GM12878 (cell line): ENCODE measurements at regions not wholly inside any gene's neighbourhood (a gene's known extent, or its start where the extent isn't known, plus 50 kb on each side); places are given as distances from the start of the nearest gene placed in this dataset.

ENCODE experiments used
- ATAC-seq: fragments of 200-7000 bp; cut with Tn5 transposase; 3 replicates; pipeline ENCODE4 v1.9.1; 2020; ENCODE audit warnings: mild to moderate bottlenecking, moderate library complexity
- BruUV-seq: library from RNA; stranded (reverse); fragments of 400-500 nt; replicated peaks from 2 replicates; lab custom pipeline; 2021; lab: Mats Ljungman, UMichigan
- CTCF ChIA-PET: fragments of 300-600 bp; sonication (Branson Sonifier 250); formaldehyde crosslinking; extraction: SDS; loops from one replicate; lab custom pipeline; 2021; ENCODE audit warnings: inconsistent platforms; lab: Yijun Ruan, JAX
- POLR2A ChIA-PET: fragments of 350-600 bp; formaldehyde crosslinking; extraction: SDS; loops from one replicate; lab custom pipeline; 2021; ENCODE audit warnings: inconsistent platforms; lab: Charles Lee
- RAD21 ChIA-PET: fragments of 300-600 bp; sonication (Branson Sonifier 250); formaldehyde crosslinking; loops from one replicate; lab custom pipeline; 2023; ENCODE audit warnings: antibody characterized with exemption; ENCODE audit not compliant: unreplicated experiment; lab: Charles Lee
- SMC1A ChIA-PET: fragments of 300-600 bp; sonication (Branson Sonifier 250); formaldehyde crosslinking; loops from one replicate; lab custom pipeline; 2023; ENCODE audit not compliant: unreplicated experiment, uncharacterized antibody; lab: Charles Lee
- DNase-seq: peaks from one replicate; pipeline ENCODE4 v3.0.0-alpha.2; 2011; ENCODE audit warnings: low read depth, low spot score
- FAIRE-seq: peaks from 3 replicates; lab custom pipeline; 2011; peaks lifted over from hg19 to GRCh38; lab: Jason Lieb, UNC
- H2AFZ ChIP-seq: 2 replicates; pipeline ENCODE4 v1.6.0; 2011; ENCODE audit warnings: low read depth, low read length, control low read depth; ENCODE audit not compliant: control insufficient read depth
- H3K27ac ChIP-seq: 2 replicates; pipeline ENCODE4 v1.5.1; 2011; ENCODE audit warnings: control low read depth; ENCODE audit not compliant: control insufficient read depth, insufficient read depth
- H3K27me3 ChIP-seq, 2 experiments: replicated peaks in 1 of 2; 2 replicates each; pipeline versions ENCODE4 v1.6.0 to v1.6.1; 2011; ENCODE audit warnings: low read length in 1 of 2; ENCODE audit not compliant: control insufficient read depth in 2 of 2, insufficient read depth in 2 of 2
- H3K36me3 ChIP-seq, 2 experiments: 2 replicates each; pipeline ENCODE4 v1.5.1; 2011; ENCODE audit warnings: low read length in 1 of 2; ENCODE audit not compliant: control insufficient read depth in 2 of 2, insufficient read depth in 2 of 2
- H3K4me1 ChIP-seq: 2 replicates; pipeline ENCODE4 v1.6.1; 2011; ENCODE audit warnings: mild to moderate bottlenecking, low read length, moderate library complexity, mixed read lengths; ENCODE audit not compliant: control insufficient read depth, insufficient read depth
- H3K4me2 ChIP-seq: 2 replicates; pipeline ENCODE4 v1.6.0; 2011; ENCODE audit warnings: control low read depth; ENCODE audit not compliant: control insufficient read depth, insufficient read depth
- H3K4me3 ChIP-seq: fragments of 200-600 bp; sonication (generic); 2 replicates; pipeline ENCODE4 v1.5.1; 2016
- H3K79me2 ChIP-seq: 2 replicates; pipeline ENCODE4 v1.6.0; 2011; ENCODE audit warnings: low read length; ENCODE audit not compliant: control insufficient read depth, insufficient read depth
- H3K9ac ChIP-seq: 2 replicates; pipeline ENCODE4 v1.8.0; 2011; ENCODE audit warnings: low read length, control low read depth, mixed read lengths; ENCODE audit not compliant: control insufficient read depth, insufficient read depth
- H3K9me3 ChIP-seq: replicated peaks from 3 replicates; pipeline ENCODE4 v1.5.1; 2011; ENCODE audit warnings: mild to moderate bottlenecking, low read length; ENCODE audit not compliant: control insufficient read depth, insufficient read depth
- H4K20me1 ChIP-seq: 2 replicates; pipeline ENCODE4 v1.6.0; 2011; ENCODE audit not compliant: control insufficient read depth, insufficient read depth
- BCL11A ChIP-seq: IDR thresholded peaks from 2 replicates; pipeline ENCODE4 v1.6.1; 2011; ENCODE audit warnings: low read depth, low read length
- DPF2 ChIP-seq: fragments of 450-650 bp; IDR thresholded peaks from 2 replicates; pipeline ENCODE4 v1.6.1; 2017; ENCODE audit warnings: mild to moderate bottlenecking
- FOS ChIP-seq: IDR thresholded peaks from 3 replicates; pipeline ENCODE4 v1.6.1; 2011; ENCODE audit warnings: borderline replicate concordance; ENCODE audit not compliant: insufficient read length; ENCODE audit errors: extremely low read depth
- MTA3 ChIP-seq: IDR thresholded peaks from 2 replicates; pipeline ENCODE4 v1.6.1; 2012; ENCODE audit warnings: low read length, inconsistent platforms, borderline replicate concordance
- NFYA ChIP-seq: IDR thresholded peaks from 2 replicates; pipeline ENCODE4 v1.6.1; 2011; ENCODE audit warnings: low read depth, mild to moderate bottlenecking, low read length, improper control_type of control experiment, borderline replicate concordance
- PAX5 ChIP-seq: IDR thresholded peaks from 2 replicates; pipeline ENCODE4 v1.6.1; 2011; ENCODE audit warnings: low read depth, low read length, borderline replicate concordance
- POLR2A ChIP-seq: IDR thresholded peaks from 2 replicates; pipeline ENCODE4 v1.6.1; 2011; ENCODE audit warnings: low read depth, mild to moderate bottlenecking, low read length
- SMAD1 ChIP-seq: fragments of 450-650 bp; IDR thresholded peaks from 2 replicates; pipeline ENCODE4 v1.6.1; 2018; ENCODE audit warnings: mild to moderate bottlenecking, low read depth; ENCODE audit not compliant: partially characterized antibody
- SMARCA5 ChIP-seq: fragments of 450-650 bp; IDR thresholded peaks from 2 replicates; pipeline ENCODE4 v1.6.1; 2017; ENCODE audit warnings: mild to moderate bottlenecking
- STAT3 ChIP-seq: IDR thresholded peaks from 2 replicates; pipeline ENCODE4 v1.6.1; 2011; ENCODE audit warnings: low read depth, low read length, improper control_type of control experiment
- TARDBP ChIP-seq: IDR thresholded peaks from 2 replicates; pipeline ENCODE4 v1.6.1; 2016; ENCODE audit warnings: borderline replicate concordance
- TCF7 ChIP-seq: IDR thresholded peaks from 2 replicates; pipeline ENCODE4 v1.6.1; 2014; ENCODE audit warnings: antibody characterized with exemption, borderline replicate concordance
- ZNF207 ChIP-seq: fragments of 450-650 bp; IDR thresholded peaks from 2 replicates; pipeline ENCODE4 v1.6.1; 2014; ENCODE audit warnings: antibody characterized with exemption, mild to moderate bottlenecking, borderline replicate concordance
- ZNF622 ChIP-seq: fragments of 450-650 bp; IDR thresholded peaks from 2 replicates; pipeline ENCODE4 v1.6.1; 2017; ENCODE audit warnings: mild to moderate bottlenecking, inconsistent platforms
- ZZZ3 ChIP-seq: IDR thresholded peaks from 2 replicates; pipeline ENCODE4 v1.6.1; 2011; ENCODE audit warnings: low read depth; ENCODE audit not compliant: control insufficient read depth, insufficient read length
- WGBS: methylation state at CpG from one replicate; pipeline ENCODE4 v1.1.6; 2016; ENCODE audit warnings: low lambda C conversion rate; ENCODE audit not compliant: insufficient replicate concordance, insufficient coverage; ENCODE audit errors: missing lambda C conversion rate; 5-methylcytosine and 5-hydroxymethylcytosine counted together
- in situ Hi-C: fragments of 300-500 bp; cut with MboI; formaldehyde crosslinking; loops from 9 replicates; pipeline ENCODE4 v1.14.3; 2018; ENCODE audit warnings: mixed read lengths
- intact Hi-C: fragments of 100-400 bp; cut with micrococcal nuclease; formaldehyde crosslinking; loops from one replicate; pipeline ENCODE4 v1.14.2; 2022; ENCODE audit not compliant: unreplicated experiment
- TF ChIP-seq, protein P1 (sequence below): IDR thresholded peaks from 2 replicates; pipeline ENCODE4 v1.6.1; 2011; ENCODE audit warnings: low read depth, low read length, improper control_type of control experiment, borderline replicate concordance
- TF ChIP-seq, protein P2 (sequence below): fragments of 450-650 bp; conservative IDR thresholded peaks from 2 replicates; pipeline ENCODE4 v1.6.1; 2017; ENCODE audit warnings: mild to moderate bottlenecking, moderate library complexity
- TF ChIP-seq, protein P3 (sequence below), 3 experiments: IDR thresholded peaks in 2 of 3; conservative IDR thresholded peaks in 1 of 3; 2 replicates each; pipeline ENCODE4 v1.5.1; 2011; ENCODE audit warnings: low read depth in 3 of 3, low read length in 3 of 3, mild to moderate bottlenecking in 3 of 3, control low read depth in 2 of 3, moderate library complexity in 2 of 3, inconsistent platforms in 1 of 3, mixed read lengths in 1 of 3; ENCODE audit not compliant: control insufficient read depth in 2 of 3, insufficient read depth in 1 of 3; ENCODE audit errors: extremely low read depth in 1 of 3
- TF ChIP-seq, protein P4 (sequence below): fragments of 450-650 bp; formaldehyde crosslinking; IDR thresholded peaks from 2 replicates; pipeline ENCODE4 v1.4.0; 2022; ENCODE audit warnings: mild to moderate bottlenecking, moderate library complexity

DNA sequence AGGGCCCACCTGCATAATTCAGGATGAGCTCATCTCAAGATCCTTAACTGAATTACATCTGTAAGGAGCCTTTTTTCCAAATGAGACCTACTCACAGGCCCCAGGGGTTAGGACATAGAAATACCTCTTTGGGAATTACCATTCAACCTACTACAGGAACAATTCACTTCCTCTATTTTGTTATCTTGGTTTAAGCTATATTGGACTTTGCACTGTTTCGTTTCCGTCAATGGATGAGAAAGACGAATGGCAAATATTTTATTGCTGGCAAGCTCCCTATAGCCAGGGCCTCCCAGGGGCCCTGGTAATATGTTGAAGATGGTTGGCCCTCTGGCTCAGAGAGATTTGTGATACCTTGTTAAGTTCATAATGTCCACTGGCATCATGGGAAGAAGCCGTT lies 384.2 kb upstream of the DUSP10 start:
- ATAC-seq, result no peak
- FAIRE-seq, result no peak
- H3K9me3 ChIP-seq, result no peaks in the 10 kb centered on the region
- ChIA-PET CTCF (interaction anchor here (0.8 to 2.2 kb wide), 3 partner anchors 10 to 41 kb away, joined by 3 to 6 read pairs (median 5); no protein-coding TSS in a partner anchor), POLR2A (no interaction called here), RAD21 (no interaction called here), SMC1A (interaction anchor here (0.7 to 0.9 kb wide), 2 partner anchors 39 to 484 kb away, joined by 3 read pairs; no protein-coding TSS in a partner anchor)
- no peak for TF ChIP-seq BCL11A
- TF ChIP-seq ZZZ3, result no peak
- TF ChIP-seq TCF7, result no peak
- TF ChIP-seq SMARCA5, result no peak
- TF ChIP-seq NFYA, result no peak
- TF ChIP-seq TARDBP, result no peak
- no peak for TF ChIP-seq POLR2A
- TF ChIP-seq DPF2, result no peak
- no peak for TF ChIP-seq ZNF207
- TF ChIP-seq ZNF622, result no peak
- TF ChIP-seq SMAD1, result no peak
- TF ChIP-seq, protein P1, sequence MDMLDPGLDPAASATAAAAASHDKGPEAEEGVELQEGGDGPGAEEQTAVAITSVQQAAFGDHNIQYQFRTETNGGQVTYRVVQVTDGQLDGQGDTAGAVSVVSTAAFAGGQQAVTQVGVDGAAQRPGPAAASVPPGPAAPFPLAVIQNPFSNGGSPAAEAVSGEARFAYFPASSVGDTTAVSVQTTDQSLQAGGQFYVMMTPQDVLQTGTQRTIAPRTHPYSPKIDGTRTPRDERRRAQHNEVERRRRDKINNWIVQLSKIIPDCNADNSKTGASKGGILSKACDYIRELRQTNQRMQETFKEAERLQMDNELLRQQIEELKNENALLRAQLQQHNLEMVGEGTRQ, result no peak
- TF ChIP-seq STAT3, result no peak
- TF ChIP-seq FOS, result no peak
- TF ChIP-seq PAX5, result no peak
- TF ChIP-seq, protein P2, sequence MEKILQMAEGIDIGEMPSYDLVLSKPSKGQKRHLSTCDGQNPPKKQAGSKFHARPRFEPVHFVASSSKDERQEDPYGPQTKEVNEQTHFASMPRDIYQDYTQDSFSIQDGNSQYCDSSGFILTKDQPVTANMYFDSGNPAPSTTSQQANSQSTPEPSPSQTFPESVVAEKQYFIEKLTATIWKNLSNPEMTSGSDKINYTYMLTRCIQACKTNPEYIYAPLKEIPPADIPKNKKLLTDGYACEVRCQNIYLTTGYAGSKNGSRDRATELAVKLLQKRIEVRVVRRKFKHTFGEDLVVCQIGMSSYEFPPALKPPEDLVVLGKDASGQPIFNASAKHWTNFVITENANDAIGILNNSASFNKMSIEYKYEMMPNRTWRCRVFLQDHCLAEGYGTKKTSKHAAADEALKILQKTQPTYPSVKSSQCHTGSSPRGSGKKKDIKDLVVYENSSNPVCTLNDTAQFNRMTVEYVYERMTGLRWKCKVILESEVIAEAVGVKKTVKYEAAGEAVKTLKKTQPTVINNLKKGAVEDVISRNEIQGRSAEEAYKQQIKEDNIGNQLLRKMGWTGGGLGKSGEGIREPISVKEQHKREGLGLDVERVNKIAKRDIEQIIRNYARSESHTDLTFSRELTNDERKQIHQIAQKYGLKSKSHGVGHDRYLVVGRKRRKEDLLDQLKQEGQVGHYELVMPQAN, result no peak
- TF ChIP-seq, protein P3, sequence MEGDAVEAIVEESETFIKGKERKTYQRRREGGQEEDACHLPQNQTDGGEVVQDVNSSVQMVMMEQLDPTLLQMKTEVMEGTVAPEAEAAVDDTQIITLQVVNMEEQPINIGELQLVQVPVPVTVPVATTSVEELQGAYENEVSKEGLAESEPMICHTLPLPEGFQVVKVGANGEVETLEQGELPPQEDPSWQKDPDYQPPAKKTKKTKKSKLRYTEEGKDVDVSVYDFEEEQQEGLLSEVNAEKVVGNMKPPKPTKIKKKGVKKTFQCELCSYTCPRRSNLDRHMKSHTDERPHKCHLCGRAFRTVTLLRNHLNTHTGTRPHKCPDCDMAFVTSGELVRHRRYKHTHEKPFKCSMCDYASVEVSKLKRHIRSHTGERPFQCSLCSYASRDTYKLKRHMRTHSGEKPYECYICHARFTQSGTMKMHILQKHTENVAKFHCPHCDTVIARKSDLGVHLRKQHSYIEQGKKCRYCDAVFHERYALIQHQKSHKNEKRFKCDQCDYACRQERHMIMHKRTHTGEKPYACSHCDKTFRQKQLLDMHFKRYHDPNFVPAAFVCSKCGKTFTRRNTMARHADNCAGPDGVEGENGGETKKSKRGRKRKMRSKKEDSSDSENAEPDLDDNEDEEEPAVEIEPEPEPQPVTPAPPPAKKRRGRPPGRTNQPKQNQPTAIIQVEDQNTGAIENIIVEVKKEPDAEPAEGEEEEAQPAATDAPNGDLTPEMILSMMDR (IDR thresholded peaks at IDR 0.05 in 2 of 3, conservative IDR thresholded peaks at IDR 0.05 in 1 of 3; ENCODE audit: control insufficient read depth in 2 of 3, extremely low read depth in 1 of 3, insufficient read depth in 1 of 3, low read depth in 3 of 3, low read length in 3 of 3), result no peak
- TF ChIP-seq, protein P4, sequence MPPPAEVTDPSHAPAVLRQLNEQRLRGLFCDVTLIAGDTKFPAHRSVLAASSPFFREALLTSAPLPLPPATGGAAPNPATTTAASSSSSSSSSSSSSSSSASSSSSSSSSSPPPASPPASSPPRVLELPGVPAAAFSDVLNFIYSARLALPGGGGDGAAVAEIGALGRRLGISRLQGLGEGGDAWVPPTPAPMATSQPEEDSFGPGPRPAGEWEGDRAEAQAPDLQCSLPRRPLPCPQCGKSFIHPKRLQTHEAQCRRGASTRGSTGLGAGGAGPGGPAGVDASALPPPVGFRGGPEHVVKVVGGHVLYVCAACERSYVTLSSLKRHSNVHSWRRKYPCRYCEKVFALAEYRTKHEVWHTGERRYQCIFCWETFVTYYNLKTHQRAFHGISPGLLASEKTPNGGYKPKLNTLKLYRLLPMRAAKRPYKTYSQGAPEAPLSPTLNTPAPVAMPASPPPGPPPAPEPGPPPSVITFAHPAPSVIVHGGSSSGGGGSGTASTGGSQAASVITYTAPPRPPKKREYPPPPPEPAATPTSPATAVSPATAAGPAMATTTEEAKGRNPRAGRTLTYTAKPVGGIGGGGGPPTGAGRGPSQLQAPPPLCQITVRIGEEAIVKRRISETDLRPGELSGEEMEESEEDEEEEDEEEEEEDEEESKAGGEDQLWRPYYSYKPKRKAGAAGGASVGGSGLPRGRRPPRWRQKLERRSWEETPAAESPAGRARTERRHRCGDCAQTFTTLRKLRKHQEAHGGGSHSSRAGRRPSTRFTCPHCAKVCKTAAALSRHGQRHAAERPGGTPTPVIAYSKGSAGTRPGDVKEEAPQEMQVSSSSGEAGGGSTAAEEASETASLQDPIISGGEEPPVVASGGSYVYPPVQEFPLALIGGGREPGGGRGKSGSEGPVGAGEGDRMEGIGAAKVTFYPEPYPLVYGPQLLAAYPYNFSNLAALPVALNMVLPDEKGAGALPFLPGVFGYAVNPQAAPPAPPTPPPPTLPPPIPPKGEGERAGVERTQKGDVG (CRISPR knock-in tag), result no peak
- TF ChIP-seq MTA3, result no peak
- H3K27me3 ChIP-seq, result no peaks in the 10 kb centered on the region
- no peaks in the 10 kb centered on the region for H3K4me1 ChIP-seq
- in situ Hi-C loops (no loop called here), intact Hi-C loops (no loop called here)
- H3K79me2 ChIP-seq, result no peaks in the 10 kb centered on the region
- H2AFZ ChIP-seq, result no peak overlapping the region
- no TSS peak for BruUV-seq
- H4K20me1 ChIP-seq, result no peaks in the 10 kb centered on the region
- H3K4me3 ChIP-seq, result no peak overlapping the region
- WGBS, result 56% methylated on average over 4 of the region's 4 CpGs
- no peak overlapping the region for H3K4me2 ChIP-seq
- no peaks in the 10 kb centered on the region for H3K36me3 ChIP-seq
- no peak for DNase-seq
- H3K9ac ChIP-seq, result no peak overlapping the region
- H3K27ac ChIP-seq, result no peak overlapping the region
